ENCODE measurements at regions not wholly inside any gene's neighbourhood (a gene's known extent, or its start where the extent isn't known, plus 50 kb on each side); places are given as distances from the start of the nearest gene placed in this dataset.

GRCh38 chr1:221084681-221085080, 205.4 kb downstream of the HLX start:
- ATAC-seq, result no peak
- no peak for TF ChIP-seq ZNF70 (CRISPR knock-in tag; IDR thresholded peaks at IDR 0.05)
- TF ChIP-seq ESRRG (CRISPR knock-in tag; IDR thresholded peaks at IDR 0.05), result no peak
- no peak for TF ChIP-seq ZNF565 (CRISPR knock-in tag; conservative IDR thresholded peaks at IDR 0.05; ENCODE audit: low read depth)
- TF ChIP-seq RARB (CRISPR knock-in tag; IDR thresholded peaks at IDR 0.05), result no peak
- TF ChIP-seq ZC3H10 (CRISPR knock-in tag; IDR thresholded peaks at IDR 0.05), result no peak
- TF ChIP-seq ARNTL (CRISPR knock-in tag; IDR thresholded peaks at IDR 0.05; ENCODE audit: borderline replicate concordance, low read depth), result no peak
- no peak for TF ChIP-seq SNAI2 (CRISPR knock-in tag; IDR thresholded peaks at IDR 0.05)
- TF ChIP-seq ISL1 (CRISPR knock-in tag; IDR thresholded peaks at IDR 0.05), result no peak
- no peak for TF ChIP-seq ZNF8 (CRISPR knock-in tag; IDR thresholded peaks at IDR 0.05)
- TF ChIP-seq PATZ1 (CRISPR knock-in tag; IDR thresholded peaks at IDR 0.05; ENCODE audit: borderline replicate concordance), result no peak
- TF ChIP-seq TSHZ2 (CRISPR knock-in tag; IDR thresholded peaks at IDR 0.05), result no peak

- ATAC-seq, result no peak
- no peak for TF ChIP-seq TOX (CRISPR knock-in tag; IDR thresholded peaks at IDR 0.05; ENCODE audit: borderline replicate concordance)
- TF ChIP-seq ISL1 (CRISPR knock-in tag; IDR thresholded peaks at IDR 0.05), result no peak
- no peak for TF ChIP-seq TCF4 (CRISPR knock-in tag; IDR thresholded peaks at IDR 0.05; ENCODE audit: borderline replicate concordance)
- TF ChIP-seq SNAI2 (CRISPR knock-in tag; IDR thresholded peaks at IDR 0.05), result no peak
- TF ChIP-seq ZC3H10 (CRISPR knock-in tag; IDR thresholded peaks at IDR 0.05), result no peak
- no peak for TF ChIP-seq ZFP3 (CRISPR knock-in tag; IDR thresholded peaks at IDR 0.05)
- TF ChIP-seq CSRNP3 (CRISPR knock-in tag; IDR thresholded peaks at IDR 0.05), result no peak
- no peak for TF ChIP-seq PPARA (CRISPR knock-in tag; IDR thresholded peaks at IDR 0.05; ENCODE audit: borderline replicate concordance)
- no peak for TF ChIP-seq BACH2 (CRISPR knock-in tag; IDR thresholded peaks at IDR 0.05; ENCODE audit: borderline replicate concordance)
- no peak for TF ChIP-seq ARNTL (CRISPR knock-in tag; IDR thresholded peaks at IDR 0.05; ENCODE audit: borderline replicate concordance, low read depth)
- no peak for TF ChIP-seq PATZ1 (CRISPR knock-in tag; IDR thresholded peaks at IDR 0.05; ENCODE audit: borderline replicate concordance)
- TF ChIP-seq RARB (CRISPR knock-in tag; IDR thresholded peaks at IDR 0.05), result no peak
- no peak for TF ChIP-seq OSR1 (CRISPR knock-in tag; IDR thresholded peaks at IDR 0.05)
- no peak for TF ChIP-seq CSDC2 (CRISPR knock-in tag; IDR thresholded peaks at IDR 0.05)
- no peak for TF ChIP-seq CREB5 (CRISPR knock-in tag; IDR thresholded peaks at IDR 0.05; ENCODE audit: low read depth)
- TF ChIP-seq ZNF8 (CRISPR knock-in tag; IDR thresholded peaks at IDR 0.05), result no peak
- no peak for TF ChIP-seq ESRRG (CRISPR knock-in tag; IDR thresholded peaks at IDR 0.05)
- TF ChIP-seq ZNF70 (CRISPR knock-in tag; IDR thresholded peaks at IDR 0.05), result no peak
Measured at GRCh38 chr1:221085701-221086375, 206.6 kb downstream of the HLX start.

- ATAC-seq, result no peak
Measured at GRCh38 chr1:221087919-221088318, 208.7 kb downstream of the HLX start.

More at GRCh38 chr1:221087919-221088318, 208.7 kb downstream of the HLX start:
- TF ChIP-seq RARB (CRISPR knock-in tag; IDR thresholded peaks at IDR 0.05) (no peak), ZNF70 (CRISPR knock-in tag; IDR thresholded peaks at IDR 0.05) (no peak), POU6F1 (CRISPR knock-in tag; IDR thresholded peaks at IDR 0.05; ENCODE audit: borderline replicate concordance, low read depth) (no peak), BACH2 (CRISPR knock-in tag; IDR thresholded peaks at IDR 0.05; ENCODE audit: borderline replicate concordance) (no peak), CSDC2 (CRISPR knock-in tag; IDR thresholded peaks at IDR 0.05) (no peak), ESRRG (CRISPR knock-in tag; IDR thresholded peaks at IDR 0.05) (no peak), TCF4 (CRISPR knock-in tag; IDR thresholded peaks at IDR 0.05; ENCODE audit: borderline replicate concordance) (no peak)
